Skin of body (tissue), 1 donor: ENCODE measurements at regions not wholly inside any gene's neighbourhood (a gene's known extent, or its start where the extent isn't known, plus 50 kb on each side); places are given as distances from the start of the nearest gene placed in this dataset.
"Not testable (repeated sequence)": the region's sequence is repeated elsewhere in the genome, so short reads cannot be mapped to it uniquely, and the experiment has no call there.

Experiments used
- DNase-seq: peaks from one replicate; lab custom pipeline; 2025; lab: John Stamatoyannopoulos, UW

- DNase-seq = no peak
Observed at GRCh38 chr4:100906973-100907372, 389.2 kb upstream of the EMCN start.

- DNase-seq = not testable (repeated sequence)
Observed at GRCh38 chr4:100900945-100901344, 383.1 kb upstream of the EMCN start.

- DNase-seq = no peak
Observed at GRCh38 chr4:100900134-100900533, 382.3 kb upstream of the EMCN start.

- no peak for DNase-seq
Observed at GRCh38 chr4:100898844-100899243, 381.0 kb upstream of the EMCN start.

- DNase-seq = no peak
Observed at GRCh38 chr4:100895556-100896197, 377.9 kb upstream of the EMCN start.

GRCh38 chr4:100894339-100894870, 376.6 kb upstream of the EMCN start:
- no peak for DNase-seq

GRCh38 chr4:100891808-100892207, 374.0 kb upstream of the EMCN start:
- DNase-seq = no peak

GRCh38 chr4:100889898-100890297, 372.1 kb upstream of the EMCN start:
- no peak for DNase-seq

- no peak for DNase-seq
Observed at GRCh38 chr4:100889401-100889800, 371.6 kb upstream of the EMCN start.

- DNase-seq = no peak
Observed at GRCh38 chr4:100882661-100883060, 364.8 kb upstream of the EMCN start.

- no peak for DNase-seq
Observed at GRCh38 chr4:100881283-100881682, 363.5 kb upstream of the EMCN start.

- DNase-seq = no peak
Observed at GRCh38 chr4:100880011-100880410, 362.2 kb upstream of the EMCN start.

GRCh38 chr4:100879471-100879870, 361.6 kb upstream of the EMCN start:
- no peak for DNase-seq

GRCh38 chr4:100876546-100876945, 358.7 kb upstream of the EMCN start:
- no peak for DNase-seq

- DNase-seq = no peak
Observed at GRCh38 chr4:100875296-100876068, 357.7 kb upstream of the EMCN start.

- DNase-seq = no peak
Observed at GRCh38 chr4:100872811-100873210, 355.0 kb upstream of the EMCN start.

- no peak for DNase-seq
Observed at GRCh38 chr4:100870940-100871772, 353.3 kb upstream of the EMCN start.

- DNase-seq = no peak
Observed at GRCh38 chr4:100869276-100869675, 351.5 kb upstream of the EMCN start.

GRCh38 chr4:100868281-100868680, 350.5 kb upstream of the EMCN start:
- not testable (repeated sequence) for DNase-seq

- DNase-seq = no peak
Observed at GRCh38 chr4:100852326-100852725, 334.5 kb upstream of the EMCN start.

- DNase-seq = no peak
Observed at GRCh38 chr4:100849319-100849718, 331.5 kb upstream of the EMCN start.

GRCh38 chr4:100848841-100849240, 331.0 kb upstream of the EMCN start:
- no peak for DNase-seq
